ENCODE measurements at regions not wholly inside any gene's neighbourhood (a gene's known extent, or its start where the extent isn't known, plus 50 kb on each side); places are given as distances from the start of the nearest gene placed in this dataset.

DNA sequence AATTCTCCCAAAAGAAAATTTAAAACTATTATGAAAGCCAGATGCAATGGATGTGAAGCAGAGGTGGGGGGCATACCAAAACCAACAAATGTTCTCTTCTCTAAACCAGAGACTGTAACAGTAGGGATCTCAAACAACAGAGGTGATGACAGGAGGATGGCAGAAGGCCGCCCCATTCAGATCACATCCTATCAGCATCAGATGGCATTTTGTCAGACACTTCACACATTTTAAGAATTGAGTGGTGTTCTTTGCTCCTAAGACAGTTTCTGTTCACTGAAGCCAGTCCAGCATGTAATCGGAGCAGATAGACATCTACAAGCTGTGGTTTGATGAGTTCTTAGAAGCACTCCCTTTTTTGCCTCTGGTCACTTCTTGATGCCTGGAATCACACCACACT, 59.6 kb upstream of the SRRM4 start (continued):
- TF ChIP-seq, protein P1, sequence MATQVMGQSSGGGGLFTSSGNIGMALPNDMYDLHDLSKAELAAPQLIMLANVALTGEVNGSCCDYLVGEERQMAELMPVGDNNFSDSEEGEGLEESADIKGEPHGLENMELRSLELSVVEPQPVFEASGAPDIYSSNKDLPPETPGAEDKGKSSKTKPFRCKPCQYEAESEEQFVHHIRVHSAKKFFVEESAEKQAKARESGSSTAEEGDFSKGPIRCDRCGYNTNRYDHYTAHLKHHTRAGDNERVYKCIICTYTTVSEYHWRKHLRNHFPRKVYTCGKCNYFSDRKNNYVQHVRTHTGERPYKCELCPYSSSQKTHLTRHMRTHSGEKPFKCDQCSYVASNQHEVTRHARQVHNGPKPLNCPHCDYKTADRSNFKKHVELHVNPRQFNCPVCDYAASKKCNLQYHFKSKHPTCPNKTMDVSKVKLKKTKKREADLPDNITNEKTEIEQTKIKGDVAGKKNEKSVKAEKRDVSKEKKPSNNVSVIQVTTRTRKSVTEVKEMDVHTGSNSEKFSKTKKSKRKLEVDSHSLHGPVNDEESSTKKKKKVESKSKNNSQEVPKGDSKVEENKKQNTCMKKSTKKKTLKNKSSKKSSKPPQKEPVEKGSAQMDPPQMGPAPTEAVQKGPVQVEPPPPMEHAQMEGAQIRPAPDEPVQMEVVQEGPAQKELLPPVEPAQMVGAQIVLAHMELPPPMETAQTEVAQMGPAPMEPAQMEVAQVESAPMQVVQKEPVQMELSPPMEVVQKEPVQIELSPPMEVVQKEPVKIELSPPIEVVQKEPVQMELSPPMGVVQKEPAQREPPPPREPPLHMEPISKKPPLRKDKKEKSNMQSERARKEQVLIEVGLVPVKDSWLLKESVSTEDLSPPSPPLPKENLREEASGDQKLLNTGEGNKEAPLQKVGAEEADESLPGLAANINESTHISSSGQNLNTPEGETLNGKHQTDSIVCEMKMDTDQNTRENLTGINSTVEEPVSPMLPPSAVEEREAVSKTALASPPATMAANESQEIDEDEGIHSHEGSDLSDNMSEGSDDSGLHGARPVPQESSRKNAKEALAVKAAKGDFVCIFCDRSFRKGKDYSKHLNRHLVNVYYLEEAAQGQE (IDR thresholded peaks at IDR 0.05; ENCODE audit: borderline replicate concordance) = no peak
- TF ChIP-seq, protein P1 (CRISPR knock-in tag; IDR thresholded peaks at IDR 0.05; ENCODE audit: low read depth) = no peak
- no peak for TF ChIP-seq CBFA2T3 (IDR thresholded peaks at IDR 0.05)
- TF ChIP-seq RAD51 (IDR thresholded peaks at IDR 0.05; ENCODE audit: borderline replicate concordance, low read depth) = no peak
